Mammary epithelial cell (primary cell): ENCODE measurements at regions not wholly inside any gene's neighbourhood (a gene's known extent, or its start where the extent isn't known, plus 50 kb on each side); places are given as distances from the start of the nearest gene placed in this dataset.

Experiments
- CTCF ChIP-seq, 2 donors: IDR thresholded peaks in 1 of 2; conservative IDR thresholded peaks in 1 of 2; 2 replicates each; pipeline ENCODE4 v1.5.1; 2011 to 2012; ENCODE audit warnings: inconsistent platforms in 2 of 2, low read length in 2 of 2, mild to moderate bottlenecking in 2 of 2, control low read depth in 1 of 2, low read depth in 1 of 2; ENCODE audit not compliant: insufficient read depth in 1 of 2; ENCODE audit errors: extremely low read depth in 1 of 2
- EZH2 ChIP-seq: IDR thresholded peaks from 2 replicates; pipeline ENCODE4 v1.6.1; 2012; ENCODE audit warnings: low read length, inconsistent platforms, borderline replicate concordance

- TF ChIP-seq EZH2 (no peak), CTCF (conservative IDR thresholded peaks at IDR 0.05 in 1 of 2, IDR thresholded peaks at IDR 0.05 in 1 of 2; ENCODE audit: extremely low read depth in 1 of 2, insufficient read depth in 1 of 2, low read depth in 1 of 2, low read length in 2 of 2) (no peak)
Measured at GRCh38 chr18:54684784-54685183, 93.7 kb downstream of the DYNAP start.
